ENCODE measurements at regions not wholly inside any gene's neighbourhood (a gene's known extent, or its start where the extent isn't known, plus 50 kb on each side); places are given as distances from the start of the nearest gene placed in this dataset.

- peak overlapping the region; percentile 27 for H3K4me2 ChIP-seq (ENCODE audit: insufficient read depth, low read length)
- no peak overlapping the region for H3K4me3 ChIP-seq (replicated peaks in 1 of 3; ENCODE audit: insufficient read depth in 1 of 3, low read depth in 1 of 3, low read length in 3 of 3)
- no peaks in the 10 kb centered on the region for H3K79me2 ChIP-seq (ENCODE audit: control insufficient read depth, insufficient read depth, low read length)
- TF ChIP-seq FOS (IDR thresholded peaks at IDR 0.05; ENCODE audit: borderline replicate concordance, insufficient read depth, low read length) (peak; percentile 74), EZH2 (IDR thresholded peaks at IDR 0.05; ENCODE audit: borderline replicate concordance, low read depth, low read length, severe bottlenecking) (no peak), JUN (IDR thresholded peaks at IDR 0.05; ENCODE audit: borderline replicate concordance, insufficient read depth, insufficient read length, low read depth) (peak; percentile 84)
- no peaks in the 10 kb centered on the region for H4K20me1 ChIP-seq (replicated peaks; ENCODE audit: control insufficient read depth, extremely low read depth, insufficient read depth, low read length)
- intact Hi-C loops (cut with micrococcal nuclease), result loop anchor here (1.0 to 10.0 kb wide), 4 partner anchors 675 to 924 kb away; no protein-coding TSS in a partner anchor
- H3K27ac ChIP-seq (ENCODE audit: insufficient read depth, low read depth, low read length), result peak overlapping the region; percentile 29
- no peaks in the 10 kb centered on the region for H3K9me3 ChIP-seq (replicated peaks; ENCODE audit: control insufficient read depth, insufficient read depth, low read length)
- peak; percentile 86 for DNase-seq (ENCODE audit: low read depth, low spot score)
- H3K36me3 ChIP-seq (ENCODE audit: control insufficient read depth in 2 of 2, extremely low read depth in 1 of 2, insufficient read depth in 2 of 2, low read length in 2 of 2), result no peaks in the 10 kb centered on the region
- dilution Hi-C loops (cut with MboI; ENCODE audit: extremely low pct_ligation_motif_present, low sequenced_read_pairs), result no loop called here
- no TSS peak for BruUV-seq (replicated peaks)
- peak; percentile 69 for FAIRE-seq
- no peak overlapping the region for H3K9ac ChIP-seq (replicated peaks; ENCODE audit: extremely low read depth, insufficient read depth, low read length)
- peaks cover 7% of the 10 kb centered on the region for H3K4me1 ChIP-seq (ENCODE audit: control insufficient read depth, extremely low read depth, insufficient read depth, low read length)
- CTCF ChIA-PET, result interaction anchor here (1.1 to 2.4 kb wide), 4 partner anchors 9 to 1685 kb away, joined by 3 to 10 read pairs (median 6); partner anchors contain the start of gene CTSO
- POLR2A ChIA-PET, result interaction anchor here (0.6 kb wide), 2 partner anchors 17 to 481 kb away, joined by 3 read pairs; no protein-coding TSS in a partner anchor
- no peaks in the 10 kb centered on the region for H3K27me3 ChIP-seq (ENCODE audit: control insufficient read depth in 2 of 2, insufficient read depth in 2 of 2, low read length in 2 of 2)
- H2AFZ ChIP-seq (ENCODE audit: low read depth, low read length), result no peak overlapping the region
- no peaks in the 10 kb centered on the region for H3K9me1 ChIP-seq (replicated peaks; ENCODE audit: control insufficient read depth, extremely low read depth, insufficient read depth, low read length)
These were observed 340.1 kb upstream of the CTSO start for GRCh38 chr4:156293657-156294297.

- no TSS peak for BruUV-seq (replicated peaks)
- no peaks in the 10 kb centered on the region for H3K36me3 ChIP-seq (ENCODE audit: control insufficient read depth in 2 of 2, extremely low read depth in 1 of 2, insufficient read depth in 2 of 2, low read length in 2 of 2)
- H3K9me3 ChIP-seq (replicated peaks; ENCODE audit: control insufficient read depth, insufficient read depth, low read length), result no peaks in the 10 kb centered on the region
- no peak overlapping the region for H3K4me3 ChIP-seq (replicated peaks in 1 of 3; ENCODE audit: insufficient read depth in 1 of 3, low read depth in 1 of 3, low read length in 3 of 3)
- no peaks in the 10 kb centered on the region for H3K79me2 ChIP-seq (ENCODE audit: control insufficient read depth, insufficient read depth, low read length)
- TF ChIP-seq GATA2 (IDR thresholded peaks at IDR 0.05; ENCODE audit: insufficient read depth, insufficient read length, low read depth, low read length), result no peak
- TF ChIP-seq POLR2A (IDR thresholded peaks at IDR 0.05; ENCODE audit: low read depth, low read length), result no peak
- no peak for TF ChIP-seq JUN (IDR thresholded peaks at IDR 0.05; ENCODE audit: borderline replicate concordance, insufficient read depth, insufficient read length, low read depth)
- no peak for TF ChIP-seq MYC (IDR thresholded peaks at IDR 0.05; ENCODE audit: low read depth, low read length)
- TF ChIP-seq, protein P1, sequence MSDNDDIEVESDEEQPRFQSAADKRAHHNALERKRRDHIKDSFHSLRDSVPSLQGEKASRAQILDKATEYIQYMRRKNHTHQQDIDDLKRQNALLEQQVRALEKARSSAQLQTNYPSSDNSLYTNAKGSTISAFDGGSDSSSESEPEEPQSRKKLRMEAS (IDR thresholded peaks at IDR 0.05; ENCODE audit: insufficient read depth, insufficient read length), result no peak
- no peak for TF ChIP-seq FOS (IDR thresholded peaks at IDR 0.05; ENCODE audit: borderline replicate concordance, insufficient read depth, low read length)
- no peak for TF ChIP-seq POLR2AphosphoS5 (IDR thresholded peaks at IDR 0.05; ENCODE audit: insufficient read depth, low read depth, low read length)
- TF ChIP-seq EZH2 (IDR thresholded peaks at IDR 0.05; ENCODE audit: borderline replicate concordance, low read depth, low read length, severe bottlenecking), result no peak
- TF ChIP-seq CTCF (IDR thresholded peaks at IDR 0.05; ENCODE audit: extremely low read depth in 1 of 2, insufficient read depth in 1 of 2, low read depth in 1 of 2, low read length in 2 of 2), result no peak
- CTCF ChIA-PET, result interaction anchor here (1.0 kb wide), 1 partner anchor 15 kb away, joined by 3 read pairs; no protein-coding TSS in a partner anchor
- H3K9me1 ChIP-seq (replicated peaks; ENCODE audit: control insufficient read depth, extremely low read depth, insufficient read depth, low read length), result no peaks in the 10 kb centered on the region
- no peak overlapping the region for H2AFZ ChIP-seq (ENCODE audit: low read depth, low read length)
- POLR2A ChIA-PET, result no interaction called here
- FAIRE-seq (no peak), DNase-seq (ENCODE audit: low read depth, low spot score) (no peak)
- dilution Hi-C loops (cut with MboI; ENCODE audit: extremely low pct_ligation_motif_present, low sequenced_read_pairs) (no loop called here), intact Hi-C loops (cut with micrococcal nuclease) (loop anchor here (5.0 to 10.0 kb wide), 2 partner anchors 753 to 926 kb away; no protein-coding TSS in a partner anchor)
- no peak overlapping the region for H3K9ac ChIP-seq (replicated peaks; ENCODE audit: extremely low read depth, insufficient read depth, low read length)
- no peak overlapping the region for H3K4me2 ChIP-seq (ENCODE audit: insufficient read depth, low read length)
- H3K27me3 ChIP-seq (ENCODE audit: control insufficient read depth in 2 of 2, insufficient read depth in 2 of 2, low read length in 2 of 2), result no peaks in the 10 kb centered on the region
- no peaks in the 10 kb centered on the region for H4K20me1 ChIP-seq (replicated peaks; ENCODE audit: control insufficient read depth, extremely low read depth, insufficient read depth, low read length)
- H3K4me1 ChIP-seq (ENCODE audit: control insufficient read depth, extremely low read depth, insufficient read depth, low read length), result peaks cover 7% of the 10 kb centered on the region
- H3K27ac ChIP-seq (ENCODE audit: insufficient read depth, low read depth, low read length), result no peak overlapping the region
These were observed 337.7 kb upstream of the CTSO start for GRCh38 chr4:156291317-156291716.

Measured in endothelial cell of umbilical vein (primary cell).